GM12864 (cell line): ENCODE measurements at regions not wholly inside any gene's neighbourhood (a gene's known extent, or its start where the extent isn't known, plus 50 kb on each side); places are given as distances from the start of the nearest gene placed in this dataset.

ENCODE experiments used
- DNase-seq: peaks from one replicate; pipeline ENCODE4 v3.0.0-alpha.2; 2011; ENCODE audit warnings: low read depth
- H3K4me3 ChIP-seq: 2 replicates; pipeline ENCODE4 v1.5.1; 2011; ENCODE audit warnings: mild to moderate bottlenecking, low read depth, low read length, control low read depth
- CTCF ChIP-seq: IDR thresholded peaks from 2 replicates; pipeline ENCODE4 v1.5.1; 2011; ENCODE audit warnings: low read depth, mild to moderate bottlenecking, moderate library complexity, low read length, control low read depth, inconsistent platforms; ENCODE audit errors: missing control alignments

GRCh38 chr4:60565558-60565957, 634.6 kb upstream of the ADGRL3 start:
- no peak overlapping the region for H3K4me3 ChIP-seq
- DNase-seq = no peak
- no peak for TF ChIP-seq CTCF

GRCh38 chr4:60575336-60575735, 624.8 kb upstream of the ADGRL3 start:
- no peak for DNase-seq
- no peak overlapping the region for H3K4me3 ChIP-seq
- no peak for TF ChIP-seq CTCF

- TF ChIP-seq CTCF = no peak
- no peak for DNase-seq
These were observed 620.8 kb upstream of the ADGRL3 start for GRCh38 chr4:60579335-60579734.

GRCh38 chr4:60581919-60582536, 618.1 kb upstream of the ADGRL3 start:
- TF ChIP-seq CTCF = no peak
- no peak overlapping the region for H3K4me3 ChIP-seq
- DNase-seq = no peak

More at GRCh38 chr4:60579335-60579734, 620.8 kb upstream of the ADGRL3 start:
- no peak overlapping the region for H3K4me3 ChIP-seq

- TF ChIP-seq CTCF = no peak
- no peak overlapping the region for H3K4me3 ChIP-seq
- DNase-seq = no peak
These were observed 611.6 kb upstream of the ADGRL3 start for GRCh38 chr4:60588556-60588955.

GRCh38 chr4:60589425-60589824, 610.7 kb upstream of the ADGRL3 start:
- DNase-seq = no peak
- no peak overlapping the region for H3K4me3 ChIP-seq
- TF ChIP-seq CTCF = no peak

GRCh38 chr4:60590116-60590515, 610.0 kb upstream of the ADGRL3 start:
- no peak overlapping the region for H3K4me3 ChIP-seq
- no peak for TF ChIP-seq CTCF
- DNase-seq = no peak
